ENCODE measurements at regions not wholly inside any gene's neighbourhood (a gene's known extent, or its start where the extent isn't known, plus 50 kb on each side); places are given as distances from the start of the nearest gene placed in this dataset.

DNA sequence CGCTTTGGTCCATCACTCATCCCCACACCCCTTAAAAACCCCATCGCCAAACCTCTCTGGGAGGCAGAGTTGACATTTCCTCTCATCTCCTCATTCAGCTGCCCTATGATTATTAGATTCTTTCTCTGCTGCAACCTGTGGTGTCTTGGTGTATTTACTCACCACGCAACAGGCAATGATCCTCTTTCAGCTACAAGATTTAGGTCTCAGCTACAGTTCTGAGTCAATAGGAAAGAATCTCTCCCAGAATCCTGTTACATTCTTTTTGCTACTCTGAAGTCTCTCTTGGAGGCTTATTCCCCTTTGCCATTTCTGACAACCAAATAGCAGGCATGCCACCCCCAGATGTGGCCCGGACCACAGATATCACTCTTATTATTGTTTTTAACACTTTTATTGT is 468.3 kb upstream of the GYPC start:
- DNase-seq (ENCODE audit: low spot score), result no peak
- Mint-ChIP-seq H3K27me3 (ENCODE audit: unreplicated experiment) (peaks cover 1% of the 10 kb centered on the region), H3K4me1 (ENCODE audit: unreplicated experiment) (peaks cover 12% of the 10 kb centered on the region), H3K4me3 (ENCODE audit: unreplicated experiment) (no peak overlapping the region), H3K36me3 (ENCODE audit: low read depth, unreplicated experiment) (no peaks in the 10 kb centered on the region), H3K9me3 (ENCODE audit: unreplicated experiment) (no peaks in the 10 kb centered on the region), H3K27ac (ENCODE audit: unreplicated experiment) (no peak overlapping the region)
- TF ChIP-seq, protein P1, sequence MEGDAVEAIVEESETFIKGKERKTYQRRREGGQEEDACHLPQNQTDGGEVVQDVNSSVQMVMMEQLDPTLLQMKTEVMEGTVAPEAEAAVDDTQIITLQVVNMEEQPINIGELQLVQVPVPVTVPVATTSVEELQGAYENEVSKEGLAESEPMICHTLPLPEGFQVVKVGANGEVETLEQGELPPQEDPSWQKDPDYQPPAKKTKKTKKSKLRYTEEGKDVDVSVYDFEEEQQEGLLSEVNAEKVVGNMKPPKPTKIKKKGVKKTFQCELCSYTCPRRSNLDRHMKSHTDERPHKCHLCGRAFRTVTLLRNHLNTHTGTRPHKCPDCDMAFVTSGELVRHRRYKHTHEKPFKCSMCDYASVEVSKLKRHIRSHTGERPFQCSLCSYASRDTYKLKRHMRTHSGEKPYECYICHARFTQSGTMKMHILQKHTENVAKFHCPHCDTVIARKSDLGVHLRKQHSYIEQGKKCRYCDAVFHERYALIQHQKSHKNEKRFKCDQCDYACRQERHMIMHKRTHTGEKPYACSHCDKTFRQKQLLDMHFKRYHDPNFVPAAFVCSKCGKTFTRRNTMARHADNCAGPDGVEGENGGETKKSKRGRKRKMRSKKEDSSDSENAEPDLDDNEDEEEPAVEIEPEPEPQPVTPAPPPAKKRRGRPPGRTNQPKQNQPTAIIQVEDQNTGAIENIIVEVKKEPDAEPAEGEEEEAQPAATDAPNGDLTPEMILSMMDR (IDR thresholded peaks at IDR 0.05; ENCODE audit: unreplicated experiment), result no peak

DNA sequence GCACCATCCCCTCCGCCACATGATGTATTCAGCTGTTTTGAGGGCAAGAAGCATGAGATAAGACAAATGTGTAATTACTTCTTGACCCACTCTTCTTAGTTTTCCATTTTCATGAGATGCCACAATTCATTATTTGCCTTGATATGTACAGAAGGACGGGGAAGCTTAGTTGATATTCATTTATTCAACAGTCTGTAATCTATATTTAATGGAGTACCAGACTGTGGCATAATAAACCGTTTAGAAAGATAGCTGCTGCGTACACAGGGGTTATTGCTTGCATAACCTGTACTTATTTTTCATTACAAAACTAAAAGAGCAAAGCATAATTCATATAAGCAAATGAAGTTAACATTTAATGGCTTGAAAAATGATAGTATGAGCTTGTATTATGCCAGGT is 466.4 kb upstream of the GYPC start:
- Mint-ChIP-seq H3K4me3 (ENCODE audit: unreplicated experiment) (no peak overlapping the region), H3K36me3 (ENCODE audit: low read depth, unreplicated experiment) (no peaks in the 10 kb centered on the region), H3K4me1 (ENCODE audit: unreplicated experiment) (peaks cover 12% of the 10 kb centered on the region), H3K9me3 (ENCODE audit: unreplicated experiment) (no peaks in the 10 kb centered on the region), H3K27me3 (ENCODE audit: unreplicated experiment) (peaks cover 3% of the 10 kb centered on the region), H3K27ac (ENCODE audit: unreplicated experiment) (no peak overlapping the region)
- TF ChIP-seq, protein P1 (IDR thresholded peaks at IDR 0.05; ENCODE audit: unreplicated experiment), result no peak
- DNase-seq (ENCODE audit: low spot score), result no peak

DNA sequence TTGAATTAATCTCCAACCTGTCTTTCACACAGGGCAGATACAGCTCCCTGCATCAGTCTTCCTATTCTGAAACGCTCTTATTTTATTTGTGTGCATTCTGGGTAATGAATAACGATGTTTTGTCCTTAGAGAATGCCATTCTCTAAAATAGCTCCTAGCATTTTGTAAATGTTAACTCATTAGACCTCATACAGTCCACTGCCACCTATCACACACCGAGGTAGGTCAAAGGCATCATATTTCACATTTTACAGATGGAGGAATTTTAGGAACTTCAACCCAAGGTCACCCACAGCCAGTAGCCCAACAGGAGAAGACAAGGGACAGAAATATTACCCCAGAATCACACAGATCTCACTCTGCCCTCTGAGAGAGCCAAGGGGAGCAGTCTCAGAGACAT is 455.4 kb upstream of the GYPC start:
- no peaks in the 10 kb centered on the region for H3K36me3 Mint-ChIP-seq (ENCODE audit: low read depth, unreplicated experiment)
- H3K27me3 Mint-ChIP-seq (ENCODE audit: unreplicated experiment), result peaks cover 2% of the 10 kb centered on the region
- DNase-seq (ENCODE audit: low spot score), result no peak
- TF ChIP-seq, protein P1 (IDR thresholded peaks at IDR 0.05; ENCODE audit: unreplicated experiment), result no peak
- peaks cover 2% of the 10 kb centered on the region for H3K4me1 Mint-ChIP-seq (ENCODE audit: unreplicated experiment)
- H3K4me3 Mint-ChIP-seq (ENCODE audit: unreplicated experiment), result no peak overlapping the region
- H3K9me3 Mint-ChIP-seq (ENCODE audit: unreplicated experiment), result no peaks in the 10 kb centered on the region
- no peak overlapping the region for H3K27ac Mint-ChIP-seq (ENCODE audit: unreplicated experiment)

DNA sequence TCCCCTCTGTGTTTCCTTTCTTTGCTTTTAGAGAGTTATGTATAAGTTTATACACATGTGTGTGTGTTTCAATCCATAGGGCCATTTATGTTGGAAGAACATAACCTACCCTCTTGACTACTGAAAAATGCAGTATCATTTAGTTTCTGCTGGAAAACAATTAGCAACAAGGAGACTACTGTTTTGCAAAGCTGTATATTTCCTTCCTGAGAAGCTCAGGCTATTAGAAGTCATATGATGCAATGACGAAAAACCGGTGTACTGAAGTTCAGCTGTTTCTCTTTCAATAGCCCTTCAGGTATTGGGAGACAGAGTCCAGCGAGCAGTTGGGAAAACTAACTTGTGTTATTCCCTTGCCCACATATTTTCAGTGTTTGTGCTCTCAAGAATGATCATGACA is 447.7 kb upstream of the GYPC start:
- Mint-ChIP-seq H3K27me3 (ENCODE audit: unreplicated experiment) (no peaks in the 10 kb centered on the region), H3K4me1 (ENCODE audit: unreplicated experiment) (peaks cover 2% of the 10 kb centered on the region), H3K27ac (ENCODE audit: unreplicated experiment) (no peak overlapping the region), H3K4me3 (ENCODE audit: unreplicated experiment) (no peak overlapping the region), H3K9me3 (ENCODE audit: unreplicated experiment) (no peaks in the 10 kb centered on the region), H3K36me3 (ENCODE audit: low read depth, unreplicated experiment) (peaks cover 4% of the 10 kb centered on the region)
- DNase-seq (ENCODE audit: low spot score), result no peak
- TF ChIP-seq, protein P1 (IDR thresholded peaks at IDR 0.05; ENCODE audit: unreplicated experiment), result no peak

DNA sequence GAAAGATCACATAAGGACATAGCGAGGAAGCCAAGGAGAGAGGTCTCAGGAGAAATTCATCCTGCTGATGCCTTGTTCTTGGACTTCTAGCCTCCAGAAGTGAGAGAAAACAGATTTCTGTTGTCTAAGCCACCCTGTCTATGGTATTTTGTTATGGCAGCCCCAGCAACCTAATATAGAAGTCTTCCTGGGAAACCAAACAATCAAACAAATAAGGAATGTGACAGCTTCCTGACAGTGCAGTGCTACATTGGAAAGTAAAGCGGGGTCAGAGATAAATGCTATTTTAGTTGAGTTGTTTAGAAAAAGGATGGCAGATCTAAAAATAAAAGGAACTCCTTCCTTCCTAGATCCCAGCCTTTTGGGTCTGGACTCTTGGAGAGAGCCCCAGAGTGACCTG is 443.2 kb upstream of the GYPC start:
- Mint-ChIP-seq H3K27ac (ENCODE audit: unreplicated experiment) (no peak overlapping the region), H3K4me3 (ENCODE audit: unreplicated experiment) (no peak overlapping the region), H3K36me3 (ENCODE audit: low read depth, unreplicated experiment) (peaks cover 4% of the 10 kb centered on the region), H3K27me3 (ENCODE audit: unreplicated experiment) (no peaks in the 10 kb centered on the region), H3K9me3 (ENCODE audit: unreplicated experiment) (no peaks in the 10 kb centered on the region), H3K4me1 (ENCODE audit: unreplicated experiment) (peaks cover 2% of the 10 kb centered on the region)
- no peak for DNase-seq (ENCODE audit: low spot score)
- TF ChIP-seq, protein P1 (IDR thresholded peaks at IDR 0.05; ENCODE audit: unreplicated experiment), result no peak

Data from endothelial cell (in vitro differentiated cells).